Esophagus muscularis mucosa (tissue), 4 donors: ENCODE measurements at regions not wholly inside any gene's neighbourhood (a gene's known extent, or its start where the extent isn't known, plus 50 kb on each side); places are given as distances from the start of the nearest gene placed in this dataset.

ENCODE experiments used
- EP300 ChIP-seq: sonication (generic); formaldehyde crosslinking; IDR thresholded peaks from one replicate; pipeline ENCODE4 v1.6.1; 2017; ENCODE audit warnings: antibody characterized with exemption
- POLR2A ChIP-seq: fragments of 450-650 bp; IDR thresholded peaks from one replicate; pipeline ENCODE4 v1.6.1; 2017; ENCODE audit warnings: antibody characterized with exemption, moderate library complexity, mild to moderate bottlenecking, low read depth
- POLR2AphosphoS5 ChIP-seq, 2 donors: sonication (generic); formaldehyde crosslinking; IDR thresholded peaks; one replicate each; pipeline ENCODE4 v1.6.1; 2017; ENCODE audit warnings: antibody characterized with exemption in 2 of 2
- TF ChIP-seq, protein P1 (sequence below), 3 experiments: fragments of 200-600 bp in 2 of 3; fragments of 450-650 bp in 1 of 3; sonication (generic) in 2 of 3; IDR thresholded peaks; one replicate each; pipeline ENCODE4 v1.5.1; 2017 to 2019; ENCODE audit warnings: antibody characterized with exemption in 3 of 3, mild to moderate bottlenecking in 2 of 3, moderate library complexity in 1 of 3

DNA sequence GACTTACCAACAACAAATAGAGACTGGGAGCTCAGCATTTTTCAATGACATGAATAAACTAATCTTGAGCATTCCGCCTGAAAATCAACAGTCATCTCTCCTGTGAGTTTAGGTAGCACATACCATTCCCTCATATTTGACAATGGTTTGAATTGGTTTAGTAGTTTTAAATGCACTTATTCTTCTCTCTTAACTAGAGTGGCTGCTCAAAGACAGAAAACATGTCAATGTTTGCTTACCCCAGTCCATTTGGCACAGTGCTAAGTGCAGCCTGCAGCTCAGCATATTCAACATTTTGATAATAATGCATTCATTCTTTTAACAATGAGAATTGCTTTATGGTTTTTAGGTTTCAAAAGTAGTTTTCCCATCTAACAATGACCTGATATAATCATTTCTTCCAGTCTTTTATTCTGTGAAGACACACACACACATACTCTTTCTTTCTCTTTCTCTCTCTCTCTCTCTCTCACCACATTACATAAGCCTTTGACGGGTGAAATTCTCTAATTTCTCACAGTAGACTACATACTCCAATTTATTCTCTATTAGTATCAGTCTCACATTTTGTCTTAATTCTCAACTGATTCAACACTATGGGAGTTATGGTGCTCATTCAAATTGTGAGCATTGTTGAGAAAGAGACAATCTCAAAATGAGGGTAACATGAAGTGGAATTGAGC, 432.3 kb downstream of the LRRIQ3 start:
- TF ChIP-seq, protein P1, sequence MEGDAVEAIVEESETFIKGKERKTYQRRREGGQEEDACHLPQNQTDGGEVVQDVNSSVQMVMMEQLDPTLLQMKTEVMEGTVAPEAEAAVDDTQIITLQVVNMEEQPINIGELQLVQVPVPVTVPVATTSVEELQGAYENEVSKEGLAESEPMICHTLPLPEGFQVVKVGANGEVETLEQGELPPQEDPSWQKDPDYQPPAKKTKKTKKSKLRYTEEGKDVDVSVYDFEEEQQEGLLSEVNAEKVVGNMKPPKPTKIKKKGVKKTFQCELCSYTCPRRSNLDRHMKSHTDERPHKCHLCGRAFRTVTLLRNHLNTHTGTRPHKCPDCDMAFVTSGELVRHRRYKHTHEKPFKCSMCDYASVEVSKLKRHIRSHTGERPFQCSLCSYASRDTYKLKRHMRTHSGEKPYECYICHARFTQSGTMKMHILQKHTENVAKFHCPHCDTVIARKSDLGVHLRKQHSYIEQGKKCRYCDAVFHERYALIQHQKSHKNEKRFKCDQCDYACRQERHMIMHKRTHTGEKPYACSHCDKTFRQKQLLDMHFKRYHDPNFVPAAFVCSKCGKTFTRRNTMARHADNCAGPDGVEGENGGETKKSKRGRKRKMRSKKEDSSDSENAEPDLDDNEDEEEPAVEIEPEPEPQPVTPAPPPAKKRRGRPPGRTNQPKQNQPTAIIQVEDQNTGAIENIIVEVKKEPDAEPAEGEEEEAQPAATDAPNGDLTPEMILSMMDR (IDR thresholded peaks at IDR 0.05): no peak
- no peak for TF ChIP-seq EP300
- no peak for TF ChIP-seq POLR2A
- TF ChIP-seq POLR2AphosphoS5 (IDR thresholded peaks at IDR 0.05): no peak
